T-helper 2 cell (primary cell): ENCODE measurements at regions not wholly inside any gene's neighbourhood (a gene's known extent, or its start where the extent isn't known, plus 50 kb on each side); places are given as distances from the start of the nearest gene placed in this dataset.

Source experiments
- DNase-seq, 5 experiments: peaks; one replicate each; pipeline versions ENCODE4 v3.0.0 to v3.0.0-alpha.2; 2012 to 2022

DNA sequence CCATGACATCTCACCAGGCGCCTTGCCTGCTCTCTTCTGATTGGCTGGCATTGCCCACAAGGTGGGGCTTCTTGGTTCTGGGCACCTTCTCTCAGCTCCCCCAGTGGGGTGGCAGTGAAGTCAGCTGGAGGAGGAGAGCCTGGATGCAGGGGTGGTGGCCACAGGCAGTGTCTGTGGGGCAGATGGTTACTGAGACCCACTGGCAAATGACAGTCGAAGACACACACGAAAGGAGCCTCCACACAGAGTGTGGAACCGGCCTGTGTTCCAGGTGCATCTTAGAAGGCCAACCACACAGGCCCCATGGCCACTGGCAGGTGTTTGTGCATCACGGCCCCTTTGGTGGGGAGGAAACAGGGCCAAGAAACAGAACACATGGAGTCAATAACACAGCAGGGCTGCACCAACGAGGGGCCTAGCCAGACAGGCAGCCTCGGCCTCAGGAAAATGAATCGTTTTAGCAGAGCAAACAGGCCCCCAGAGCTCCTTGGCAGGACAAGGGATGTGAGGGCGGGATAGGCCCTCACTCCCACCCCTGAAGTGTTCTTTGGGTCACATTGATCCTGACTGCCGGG lies 683.4 kb downstream of the TBC1D22A start:
- no peak for DNase-seq

DNA sequence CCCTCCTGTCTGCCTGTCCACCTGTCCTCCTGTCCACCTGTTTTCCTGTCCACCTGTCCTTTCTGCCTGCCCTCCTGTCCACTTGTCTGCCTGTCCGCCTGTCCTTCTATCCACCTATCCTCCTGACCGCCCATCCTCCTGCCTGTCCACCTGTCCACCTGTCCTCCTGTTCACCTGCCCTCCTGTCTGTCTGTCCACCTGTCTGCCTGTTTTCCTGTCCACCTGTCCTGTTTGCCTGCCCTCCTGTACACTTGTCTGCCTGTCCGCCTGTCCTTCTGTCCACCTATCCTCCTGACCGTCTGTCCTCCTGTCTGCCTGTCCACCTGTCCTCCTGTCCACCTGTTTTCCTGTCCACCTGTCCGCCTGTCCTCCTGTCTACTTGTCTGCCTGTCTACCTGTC lies 682.8 kb downstream of the TBC1D22A start:
- DNase-seq: no peak

DNA sequence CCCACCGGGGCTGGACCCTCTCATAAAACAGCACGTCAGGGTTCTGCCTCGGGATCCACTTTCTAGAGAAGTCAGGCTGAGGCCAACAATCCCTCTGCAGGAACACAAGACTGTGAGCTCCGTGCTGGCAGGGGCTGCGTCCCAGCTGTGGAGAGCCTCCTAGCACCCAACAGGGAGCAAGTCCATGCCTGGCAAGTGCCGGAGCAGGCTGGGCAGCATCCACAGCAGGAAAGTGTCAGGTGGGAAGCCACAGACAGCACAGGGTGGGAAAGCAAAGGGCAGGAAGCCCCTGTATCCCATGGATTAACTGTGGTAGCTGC lies 682.3 kb downstream of the TBC1D22A start:
- no peak for DNase-seq

DNA sequence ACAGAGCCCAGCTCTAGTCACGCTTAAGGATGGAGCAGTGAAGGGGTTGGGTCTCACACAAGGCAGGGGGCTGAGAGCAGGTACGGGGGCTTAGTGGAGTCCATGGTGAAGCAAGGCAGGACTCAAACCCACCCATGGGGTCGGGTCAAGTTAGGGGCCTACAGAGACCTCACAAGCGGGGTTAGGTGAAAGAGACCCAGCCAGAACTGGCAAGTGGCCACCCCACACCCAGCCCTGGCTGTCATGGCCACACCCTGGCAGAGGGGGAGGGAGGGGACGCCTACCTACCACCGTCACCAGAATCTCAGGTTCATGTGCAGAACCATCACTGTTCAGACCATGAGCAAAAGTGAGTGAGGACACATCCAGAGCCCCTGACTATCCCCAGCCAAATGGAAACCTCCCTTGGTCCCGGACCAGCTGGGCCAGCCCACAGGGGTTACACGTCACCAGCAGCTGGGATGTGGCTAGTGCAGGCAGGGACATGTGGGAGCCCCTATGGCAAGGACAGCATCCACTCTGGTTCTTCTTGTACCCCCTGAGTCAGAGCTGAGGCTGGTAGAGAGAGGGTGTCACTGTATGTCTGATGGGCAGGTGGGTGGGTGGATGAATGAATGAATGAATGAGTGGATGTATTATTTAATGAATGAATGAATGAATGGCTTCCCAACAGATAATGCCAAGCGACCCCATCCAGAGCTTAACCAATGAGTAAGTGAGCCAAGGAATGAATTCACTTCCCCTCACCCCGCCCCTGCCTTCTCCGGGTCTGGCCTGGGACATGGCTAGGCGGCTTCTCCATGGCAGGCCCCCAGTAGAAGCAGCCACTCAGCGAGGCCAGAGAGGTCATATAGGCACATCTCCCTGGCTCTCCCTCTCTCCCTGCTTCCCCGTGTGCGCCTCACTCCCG lies 681.6 kb downstream of the TBC1D22A start:
- no peak for DNase-seq

DNA sequence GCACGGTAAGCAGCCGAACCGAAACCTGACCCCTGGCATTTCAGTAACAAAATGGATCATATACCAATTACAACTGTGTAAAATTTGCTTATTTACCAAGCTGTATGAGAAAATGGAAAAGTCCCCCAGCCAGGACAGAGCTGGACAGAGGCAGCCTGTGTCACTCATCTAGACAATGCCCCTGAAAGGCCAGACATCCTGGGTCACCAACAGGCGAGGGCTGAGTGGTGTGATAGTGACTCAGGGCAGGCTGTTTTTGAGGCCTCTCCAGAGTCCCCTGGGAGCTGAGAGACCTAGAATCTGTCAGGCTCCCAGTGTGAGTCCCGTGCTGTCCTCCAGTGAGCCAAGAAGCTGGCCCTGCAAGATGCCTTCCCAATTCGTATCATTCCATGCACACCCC lies 680.4 kb downstream of the TBC1D22A start:
- DNase-seq: no peak

DNA sequence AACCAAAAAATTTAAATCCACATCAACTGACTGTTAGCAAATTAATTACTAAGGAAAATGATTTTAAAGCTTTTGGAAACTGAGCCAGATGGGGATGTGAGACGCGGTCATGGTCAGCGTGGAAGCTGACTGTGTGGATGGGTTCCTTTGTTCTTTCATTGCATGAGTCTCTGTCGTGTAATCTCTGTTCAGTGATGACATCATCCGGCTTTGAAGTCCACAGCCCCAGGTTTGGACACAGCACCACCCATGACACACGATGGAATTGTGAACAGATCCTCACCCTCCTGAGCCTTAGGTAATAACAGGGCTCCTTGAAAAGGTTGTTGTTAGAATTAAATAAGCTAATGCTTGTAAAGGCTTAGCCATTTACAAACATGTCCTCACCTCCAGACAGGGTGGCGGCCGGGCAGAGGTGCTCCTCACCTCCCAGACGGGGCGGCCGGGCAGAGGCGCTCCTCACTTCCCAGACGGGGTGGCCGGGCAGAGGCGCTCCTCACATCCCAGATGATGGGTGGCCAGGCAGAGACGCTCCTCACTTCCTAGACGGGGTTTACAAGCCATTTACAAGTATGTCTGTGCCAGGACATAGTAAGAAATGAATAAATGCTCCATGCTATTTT lies 677.3 kb downstream of the TBC1D22A start:
- DNase-seq: no peak

DNA sequence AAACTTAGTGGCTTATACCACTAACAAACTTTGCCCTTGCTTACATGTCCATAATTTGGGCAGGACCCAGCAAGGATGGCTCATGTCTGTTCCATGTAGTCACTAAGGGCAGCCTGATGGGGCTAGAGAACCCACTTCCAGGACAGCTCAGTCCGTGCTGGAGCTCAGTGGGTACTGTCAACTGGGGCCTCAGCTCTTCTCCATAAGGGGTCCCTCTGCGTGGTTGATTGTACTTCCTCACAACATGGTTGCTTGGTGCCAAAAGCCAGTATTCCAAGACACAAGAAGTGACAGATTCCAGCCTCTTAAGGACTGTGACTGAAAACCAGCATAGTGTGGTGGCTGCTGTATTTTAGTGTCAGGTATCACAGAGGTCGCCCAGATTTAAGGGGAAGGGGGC lies 675.2 kb downstream of the TBC1D22A start:
- DNase-seq: no peak

DNA sequence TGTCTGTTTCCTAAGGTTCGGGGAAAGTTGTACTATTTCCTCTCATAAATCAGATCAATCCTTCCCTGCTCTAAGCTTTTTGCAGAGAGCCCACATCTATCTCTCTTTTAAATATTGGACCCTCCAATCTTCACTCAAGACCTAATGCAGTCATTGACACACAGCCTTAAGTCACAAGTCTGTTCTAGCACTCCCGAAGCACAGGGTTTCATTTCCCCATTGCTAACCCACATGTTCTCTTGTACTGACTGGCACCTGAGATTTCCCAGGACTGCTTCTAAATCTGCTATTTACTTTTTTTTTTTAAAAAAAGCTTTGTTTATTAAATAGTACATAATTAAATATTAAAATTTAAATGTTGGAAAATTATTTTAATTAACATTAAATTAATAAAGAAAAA lies 674.7 kb downstream of the TBC1D22A start:
- DNase-seq: no peak

DNA sequence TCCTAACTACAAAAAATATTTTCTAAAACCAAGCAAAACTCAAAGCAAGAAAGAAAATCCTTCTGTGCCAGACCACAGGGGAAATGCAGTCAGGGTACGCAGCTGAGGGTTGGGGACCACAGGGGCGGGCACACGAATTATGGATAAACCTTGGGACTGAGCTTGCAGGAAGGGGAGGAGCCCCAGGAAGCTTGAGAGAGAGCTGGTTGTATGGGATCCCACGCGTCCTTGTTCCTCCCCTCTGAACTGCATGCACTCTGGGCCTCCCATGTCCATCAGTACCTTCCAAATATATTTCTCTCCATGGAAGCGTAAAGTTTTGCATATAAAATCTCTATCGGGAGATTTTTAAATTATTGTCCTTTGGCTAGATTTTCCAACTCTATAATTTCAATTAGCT lies 673.4 kb downstream of the TBC1D22A start:
- DNase-seq: no peak

DNA sequence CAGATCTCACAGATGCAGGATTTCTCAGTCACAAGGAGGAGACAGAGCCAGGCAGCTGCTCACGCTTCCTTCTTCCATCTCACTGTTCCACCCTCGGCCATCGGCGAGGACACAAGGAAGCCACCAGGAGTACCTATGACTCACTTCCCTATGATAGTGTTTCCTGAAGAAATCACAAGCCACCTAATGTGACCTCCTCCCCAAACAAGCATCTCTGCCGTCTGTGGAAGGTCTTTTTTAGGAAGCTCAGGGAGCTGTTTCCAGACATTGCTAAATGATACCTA lies 672.7 kb downstream of the TBC1D22A start:
- DNase-seq: no peak

DNA sequence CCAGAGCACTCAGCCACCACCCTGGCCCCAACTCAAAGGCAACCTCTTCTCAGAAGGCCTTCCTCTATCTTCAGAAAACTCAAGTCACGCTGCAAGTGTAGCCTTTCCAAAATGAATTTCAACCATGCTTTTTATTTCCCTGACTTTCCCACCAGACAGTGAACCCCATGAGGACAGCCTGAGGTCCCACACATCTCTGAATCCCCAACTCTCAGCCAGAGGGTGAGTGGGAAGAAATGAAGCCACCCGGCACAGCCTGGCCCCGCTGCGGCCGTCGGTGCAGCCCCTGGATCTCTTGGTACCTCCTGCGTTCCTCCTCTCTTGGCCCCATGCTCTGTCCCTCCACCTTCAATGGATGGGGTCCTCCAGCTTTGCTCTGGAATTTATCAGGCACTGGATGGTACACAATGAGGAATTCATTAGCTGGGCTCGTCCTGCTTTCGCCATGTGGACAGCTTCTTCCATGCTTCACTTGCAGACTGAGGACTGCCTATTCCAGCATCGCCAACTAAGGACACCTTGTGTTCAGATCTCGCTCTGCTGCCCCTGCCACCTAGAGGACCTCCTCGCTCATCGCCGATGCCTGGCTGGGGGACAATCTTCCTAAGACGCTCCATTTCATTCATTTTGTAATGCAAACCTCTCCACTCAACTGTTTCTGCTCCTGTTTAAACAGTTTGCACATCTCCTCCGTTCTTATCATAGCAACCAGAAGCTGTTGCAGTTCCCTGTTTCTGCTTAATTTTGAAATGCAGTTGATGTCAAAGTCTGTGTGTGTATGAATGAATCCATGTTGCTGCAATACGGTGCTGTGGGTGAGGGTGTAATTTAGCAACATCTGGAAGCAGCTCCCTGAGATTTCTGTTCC lies 672.1 kb downstream of the TBC1D22A start:
- DNase-seq: no peak

DNA sequence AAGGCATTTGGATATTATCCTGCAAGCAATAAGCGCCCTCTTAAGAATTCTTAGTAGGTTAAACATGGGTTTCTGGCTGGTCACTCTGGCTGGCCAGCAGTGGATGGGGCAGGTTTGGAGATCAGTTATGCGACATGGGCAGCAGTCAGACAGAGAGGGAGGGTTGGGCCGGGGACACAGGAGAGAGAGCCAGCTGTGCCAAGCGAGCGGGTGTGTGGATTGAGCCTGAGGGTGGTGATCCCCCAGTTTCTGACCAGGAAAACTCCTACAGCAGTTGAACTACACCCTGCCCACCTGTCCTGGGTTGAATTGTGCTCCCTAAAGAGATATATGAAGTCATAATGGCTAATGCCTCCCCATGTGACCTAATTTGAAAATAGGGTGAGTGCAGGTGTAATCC lies 671.2 kb downstream of the TBC1D22A start:
- no peak for DNase-seq

DNA sequence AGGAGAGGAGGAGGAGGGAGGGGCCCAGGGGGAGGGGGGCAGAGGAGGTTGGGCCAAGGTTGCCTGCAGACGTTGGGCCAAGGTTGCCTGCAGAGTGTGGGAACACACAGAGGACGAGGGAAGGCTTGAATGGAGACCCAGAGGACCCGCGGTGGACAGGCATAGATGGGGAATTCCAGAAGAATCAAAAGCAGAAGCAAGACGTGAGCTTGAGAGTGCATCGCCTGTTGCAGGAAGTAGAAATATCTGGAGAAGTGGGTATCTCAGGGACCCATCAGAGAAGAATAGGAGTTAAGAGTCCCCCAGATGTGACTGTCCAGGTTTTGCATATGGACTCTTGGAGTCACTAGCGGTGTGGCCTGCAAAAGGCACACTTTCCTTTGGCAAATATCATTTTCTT lies 670.2 kb downstream of the TBC1D22A start:
- no peak for DNase-seq

DNA sequence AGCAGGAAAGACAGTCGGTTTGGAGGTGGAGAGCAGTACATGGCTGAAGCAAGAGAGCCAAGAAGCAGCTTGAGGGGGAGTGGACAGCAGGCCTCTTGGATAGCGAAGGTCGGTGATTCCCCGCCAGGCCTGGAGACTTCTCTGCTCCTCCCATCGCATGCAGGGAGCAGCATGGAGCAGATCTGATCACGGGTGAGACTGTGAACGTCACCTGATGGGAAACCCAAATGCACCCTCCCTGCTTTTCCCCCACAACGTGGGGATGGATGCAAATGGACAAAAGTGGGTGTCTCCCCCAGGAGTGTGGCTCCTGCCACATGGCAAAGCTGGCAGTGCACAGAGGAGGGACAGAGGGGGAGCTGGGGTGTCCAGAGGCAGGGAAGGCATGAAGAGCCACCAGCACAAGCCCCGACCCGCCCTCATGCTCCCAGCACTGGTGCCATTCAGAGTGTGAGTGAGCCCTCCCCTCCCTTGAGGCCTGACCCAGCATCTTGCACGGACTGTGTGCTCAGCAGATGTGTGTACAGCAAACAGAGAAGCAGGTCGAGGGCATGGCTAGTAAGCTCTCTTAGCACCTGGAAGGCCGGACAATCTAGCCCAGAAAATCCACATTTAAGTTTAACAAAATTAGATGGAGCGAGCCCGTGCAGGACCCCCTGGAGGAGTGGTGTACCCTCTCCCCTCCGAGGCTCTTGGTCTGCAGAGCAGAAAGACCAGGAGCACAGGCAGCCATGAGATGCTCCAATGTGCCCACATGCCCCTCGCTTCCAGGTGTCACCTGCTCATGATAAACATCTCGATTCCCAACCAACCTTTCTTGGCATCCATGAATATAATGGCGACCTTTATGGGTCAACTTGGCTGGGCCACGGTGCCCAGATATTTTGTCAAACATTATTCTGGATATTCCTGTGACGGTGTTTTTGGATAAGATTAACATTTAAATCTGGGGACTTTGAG lies 661.7 kb downstream of the TBC1D22A start:
- DNase-seq: no peak

DNA sequence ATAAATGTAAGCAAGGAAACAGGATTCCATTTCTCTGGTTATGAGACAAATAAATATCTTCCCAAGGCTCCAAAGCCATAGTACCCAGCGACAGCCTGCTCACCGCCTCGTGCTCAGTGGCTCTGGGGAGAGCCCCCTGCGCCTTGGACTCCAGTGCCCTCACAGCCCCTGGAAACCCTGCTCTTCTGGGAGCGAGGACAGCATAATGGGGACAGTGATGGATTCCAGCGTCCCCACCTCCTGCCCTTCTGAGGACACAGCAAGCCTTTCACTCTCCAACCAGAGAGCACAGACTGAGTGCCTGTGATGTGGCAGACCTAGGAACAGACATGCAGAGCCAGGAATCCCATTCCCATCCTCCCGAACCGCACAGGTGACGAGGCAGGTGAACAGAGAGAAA lies 660.8 kb downstream of the TBC1D22A start:
- no peak for DNase-seq

DNA sequence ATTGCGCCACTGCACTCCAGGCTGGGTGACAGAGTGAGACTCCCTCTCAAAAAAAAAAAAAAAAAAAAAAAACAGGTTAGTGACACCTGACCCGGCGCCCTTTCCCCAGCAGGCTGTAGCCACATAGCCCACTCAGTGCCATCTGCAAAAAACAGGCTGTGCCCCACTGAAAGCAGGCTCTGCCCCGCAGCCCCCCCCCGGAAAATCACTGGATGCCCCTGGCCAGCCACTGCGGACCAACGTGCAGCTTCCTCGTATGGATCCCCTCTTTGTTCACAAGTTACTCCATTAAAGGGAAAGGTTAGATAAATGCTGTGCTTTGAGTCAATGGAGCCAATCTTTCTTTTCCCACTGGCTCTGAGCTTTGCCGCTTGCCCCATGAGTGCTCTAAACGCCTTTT lies 660.3 kb downstream of the TBC1D22A start:
- DNase-seq: no peak

DNA sequence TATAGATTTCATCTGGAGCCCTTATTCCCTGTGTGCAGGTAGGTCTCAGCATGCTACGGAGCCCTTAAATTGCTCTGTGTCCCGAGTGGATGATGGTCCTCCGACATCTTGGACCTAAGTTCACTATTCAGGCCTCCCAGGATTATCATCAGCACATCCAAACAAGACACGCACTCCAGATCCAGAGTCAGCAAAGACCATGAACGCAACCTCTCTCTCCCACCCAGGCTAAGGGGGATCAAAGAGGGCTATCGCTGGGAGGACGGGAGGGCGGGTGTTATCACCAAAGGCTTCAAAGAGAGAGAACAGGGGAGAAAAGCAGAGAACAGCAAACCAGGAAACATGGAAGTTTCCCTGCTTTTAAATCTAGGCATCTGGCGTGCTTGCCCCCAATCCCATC lies 659.4 kb downstream of the TBC1D22A start:
- no peak for DNase-seq

DNA sequence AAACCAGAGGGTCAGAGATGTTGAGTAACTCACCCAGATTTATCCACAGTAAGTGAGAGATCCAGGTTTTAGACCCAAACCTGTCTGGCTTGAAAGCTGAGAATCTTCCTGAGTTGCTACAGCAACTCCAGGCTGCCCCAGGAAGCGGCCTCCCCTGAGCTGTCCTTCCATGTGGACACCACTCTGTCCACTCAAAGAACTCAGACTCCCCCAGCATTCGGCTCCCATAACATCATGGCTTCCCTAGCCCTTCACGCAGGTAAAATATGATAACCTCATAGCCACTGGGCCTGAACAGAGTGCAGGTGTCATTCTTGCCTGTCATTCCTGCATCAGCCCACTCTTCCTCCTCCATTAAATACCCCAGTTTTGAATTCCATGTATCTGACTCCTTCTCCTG lies 657.8 kb downstream of the TBC1D22A start:
- no peak for DNase-seq

DNA sequence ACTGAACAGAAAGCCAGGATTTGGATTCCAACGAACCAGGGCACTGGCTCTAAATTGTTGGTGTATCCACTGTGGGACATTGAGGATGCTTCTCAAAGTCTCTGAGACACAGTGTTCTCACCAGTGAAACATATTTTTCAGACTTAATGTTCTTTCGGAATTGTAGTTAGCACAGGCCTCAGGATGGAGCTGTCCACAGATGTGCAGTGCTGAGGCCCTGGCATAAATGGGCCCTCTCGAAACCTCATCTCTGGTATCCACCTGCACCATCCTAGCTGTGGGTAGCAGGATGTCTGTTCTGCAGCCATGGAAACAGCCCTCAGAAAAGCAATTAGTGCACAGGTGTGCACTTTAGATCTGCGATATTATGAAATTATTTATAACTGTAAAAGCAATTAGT lies 656.8 kb downstream of the TBC1D22A start:
- DNase-seq: no peak

DNA sequence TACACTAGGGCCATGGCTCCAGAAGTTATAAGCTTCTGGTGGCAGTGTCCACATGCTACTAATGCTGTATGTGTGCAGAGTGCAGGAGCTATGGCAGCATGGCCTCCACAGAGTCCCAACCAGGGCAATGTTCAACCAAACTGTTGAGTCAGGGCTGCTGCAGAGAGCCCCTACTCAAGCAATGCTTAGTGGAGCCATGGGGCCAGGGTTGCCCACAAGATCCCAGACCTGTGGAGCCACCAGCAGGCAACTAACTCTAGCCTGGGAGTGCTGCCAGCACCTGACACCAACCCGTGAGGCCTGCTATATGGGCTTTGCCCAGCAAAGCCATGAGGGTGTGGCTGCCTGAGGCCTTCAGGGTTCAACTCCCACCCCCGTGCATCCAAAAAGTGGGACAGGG lies 655.2 kb downstream of the TBC1D22A start:
- no peak for DNase-seq

DNA sequence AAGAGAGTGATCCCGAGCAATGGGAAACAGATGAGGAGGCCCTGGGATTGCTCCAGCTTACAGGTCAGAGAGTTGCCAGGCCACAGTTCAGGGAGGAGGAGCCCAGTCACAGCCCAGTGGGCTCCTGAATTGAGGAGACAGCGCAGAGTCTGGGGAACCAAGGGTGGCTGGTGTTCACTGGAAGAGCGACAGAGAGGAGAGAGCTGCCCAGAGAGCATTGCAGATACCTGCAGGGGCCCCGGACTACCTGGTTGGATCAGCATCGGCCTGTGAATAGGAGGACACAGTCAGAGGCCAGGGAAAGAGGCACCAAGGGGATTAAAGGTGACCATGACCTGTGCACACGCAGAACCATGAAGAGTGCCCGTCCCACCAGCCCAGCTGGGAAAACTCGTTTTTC lies 648.6 kb downstream of the TBC1D22A start:
- no peak for DNase-seq

DNA sequence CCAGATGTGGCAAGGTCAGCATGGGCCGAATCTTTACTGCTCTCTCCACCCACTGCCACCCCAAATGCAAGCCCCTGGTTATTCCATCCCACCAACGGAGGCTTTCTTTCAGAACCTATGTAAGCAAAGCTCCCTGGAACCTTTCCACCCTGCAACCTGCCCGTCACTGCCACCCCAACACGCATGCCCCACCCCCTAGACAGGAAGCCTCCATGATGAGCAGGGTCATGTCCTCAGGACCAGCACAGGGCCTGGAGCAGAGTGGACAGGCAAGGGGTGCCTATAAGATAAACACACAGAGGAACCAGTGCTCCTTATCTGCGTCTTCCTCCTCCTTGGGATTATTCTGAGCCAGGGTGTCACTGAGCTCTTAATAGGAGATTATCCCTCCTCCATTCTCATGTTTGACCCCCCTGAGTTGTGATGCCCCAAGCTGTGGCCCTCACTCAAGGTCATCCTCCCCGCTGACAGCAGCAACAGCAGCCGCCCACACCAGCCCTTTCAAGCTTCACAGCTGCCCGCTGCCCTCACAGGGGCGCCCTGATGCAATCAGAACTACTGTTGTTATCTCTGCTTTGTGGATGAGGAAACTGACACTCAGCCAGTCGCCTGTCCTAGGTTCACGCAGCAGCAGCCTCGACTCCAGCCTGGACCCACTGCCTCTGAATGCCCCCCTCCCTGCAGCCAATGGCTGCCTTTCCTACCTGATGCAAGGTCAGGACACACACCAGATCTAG lies 647.3 kb downstream of the TBC1D22A start:
- no peak for DNase-seq
